ENCODE measurements at regions not wholly inside any gene's neighbourhood (a gene's known extent, or its start where the extent isn't known, plus 50 kb on each side); places are given as distances from the start of the nearest gene placed in this dataset.

DNA sequence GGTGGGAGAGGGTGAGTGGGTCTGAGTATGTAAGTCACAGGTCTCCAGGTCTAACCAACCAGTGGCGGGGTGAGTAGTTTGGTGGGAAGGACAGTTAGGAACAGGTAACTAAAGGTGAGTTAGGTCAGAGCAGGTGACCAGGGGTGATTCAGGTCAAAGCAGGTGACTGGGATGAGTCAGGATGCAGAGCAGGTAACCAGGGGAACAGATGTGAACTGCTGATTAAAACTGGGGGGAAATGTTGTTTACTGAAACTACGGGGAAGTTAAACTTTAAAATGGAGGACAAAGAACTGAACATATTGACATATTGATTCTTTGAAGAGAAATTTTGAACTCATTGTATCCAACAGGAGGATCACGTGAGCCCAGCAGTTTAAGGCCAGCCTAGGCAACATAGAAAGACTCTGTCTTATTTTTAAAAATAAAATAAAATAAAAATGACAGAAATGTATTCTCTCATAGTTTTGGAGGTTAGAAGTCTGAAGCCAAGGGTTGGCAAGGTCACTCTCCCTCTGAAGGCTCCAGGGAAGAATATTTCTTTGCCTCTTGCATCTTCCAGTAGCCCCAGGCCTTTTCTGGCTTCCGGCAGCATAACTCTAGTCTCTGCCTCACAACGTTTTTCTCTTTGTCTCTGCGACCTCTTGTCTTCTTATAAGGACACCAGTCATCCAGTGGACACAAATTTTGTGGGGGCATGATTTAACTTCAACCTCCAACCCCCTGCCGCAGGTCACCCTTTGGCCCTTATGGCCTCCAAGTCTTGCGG lies 64.3 kb upstream of the TINAGL1 start (continued):
- TF ChIP-seq HOXA9 (CRISPR knock-in tag; IDR thresholded peaks at IDR 0.05; ENCODE audit: borderline replicate concordance) (no peak), MBNL3 (CRISPR knock-in tag; conservative IDR thresholded peaks at IDR 0.05) (no peak), MXD4 (CRISPR knock-in tag; IDR thresholded peaks at IDR 0.05) (no peak), ATF7 (IDR thresholded peaks at IDR 0.05) (no peak), ATF7 (CRISPR knock-in tag; IDR thresholded peaks at IDR 0.05) (0 out of 2 replicates have a peak, but pooled peaks have one; percentile 6), ZFYVE20 (CRISPR knock-in tag; IDR thresholded peaks at IDR 0.05; ENCODE audit: borderline replicate concordance, low read depth) (no peak), ZNF772 (CRISPR knock-in tag; IDR thresholded peaks at IDR 0.05) (no peak), FOXK2 (IDR thresholded peaks at IDR 0.05) (peak; percentile 72), NFE2L1 (CRISPR knock-in tag; IDR thresholded peaks at IDR 0.05; ENCODE audit: borderline replicate concordance) (no peak), ZNF841 (CRISPR knock-in tag; IDR thresholded peaks at IDR 0.05; ENCODE audit: borderline replicate concordance) (no peak), MAFK (conservative IDR thresholded peaks at IDR 0.05 in 1 of 2, IDR thresholded peaks at IDR 0.05 in 1 of 2; ENCODE audit: low read length in 2 of 2) (no peak), GABPA (IDR thresholded peaks at IDR 0.05; ENCODE audit: low read depth, low read length) (no peak), GABPA (CRISPR knock-in tag; IDR thresholded peaks at IDR 0.05; ENCODE audit: low read depth) (no peak), ZNF354B (CRISPR knock-in tag; IDR thresholded peaks at IDR 0.05) (no peak), IRX3 (CRISPR knock-in tag; IDR thresholded peaks at IDR 0.05; ENCODE audit: borderline replicate concordance, low read depth) (no peak), SMARCE1 (IDR thresholded peaks at IDR 0.05; ENCODE audit: borderline replicate concordance) (no peak), SOX13 (IDR thresholded peaks at IDR 0.05) (peak; percentile 79), SOX13 (CRISPR knock-in tag; conservative IDR thresholded peaks at IDR 0.05 in 1 of 2, IDR thresholded peaks at IDR 0.05 in 1 of 2) (peak in 1 of 2 experiments; percentile 92; a peak in 2 of 4 replicates), HNF1A (IDR thresholded peaks at IDR 0.05; ENCODE audit: low read depth) (peak; percentile 50; the same call in 1 of the 2 replicates), HNF1A (CRISPR knock-in tag; IDR thresholded peaks at IDR 0.05; ENCODE audit: borderline replicate concordance) (no peak), SAP130 (CRISPR knock-in tag; IDR thresholded peaks at IDR 0.05; ENCODE audit: low read depth) (peak; percentile 50), ZC3H4 (CRISPR knock-in tag; IDR thresholded peaks at IDR 0.05; ENCODE audit: borderline replicate concordance) (no peak), U2AF1 (optimal IDR thresholded peaks at IDR 0.05; ENCODE audit: low read depth, low read length) (no peak), ZFY (CRISPR knock-in tag; IDR thresholded peaks at IDR 0.05) (no peak), RFXANK (CRISPR knock-in tag; IDR thresholded peaks at IDR 0.05) (no peak)
- TF ChIP-seq, protein P1, sequence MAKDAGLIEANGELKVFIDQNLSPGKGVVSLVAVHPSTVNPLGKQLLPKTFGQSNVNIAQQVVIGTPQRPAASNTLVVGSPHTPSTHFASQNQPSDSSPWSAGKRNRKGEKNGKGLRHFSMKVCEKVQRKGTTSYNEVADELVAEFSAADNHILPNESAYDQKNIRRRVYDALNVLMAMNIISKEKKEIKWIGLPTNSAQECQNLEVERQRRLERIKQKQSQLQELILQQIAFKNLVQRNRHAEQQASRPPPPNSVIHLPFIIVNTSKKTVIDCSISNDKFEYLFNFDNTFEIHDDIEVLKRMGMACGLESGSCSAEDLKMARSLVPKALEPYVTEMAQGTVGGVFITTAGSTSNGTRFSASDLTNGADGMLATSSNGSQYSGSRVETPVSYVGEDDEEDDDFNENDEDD (CRISPR knock-in tag; IDR thresholded peaks at IDR 0.05; ENCODE audit: borderline replicate concordance) = no peak
- TF ChIP-seq, protein P2, sequence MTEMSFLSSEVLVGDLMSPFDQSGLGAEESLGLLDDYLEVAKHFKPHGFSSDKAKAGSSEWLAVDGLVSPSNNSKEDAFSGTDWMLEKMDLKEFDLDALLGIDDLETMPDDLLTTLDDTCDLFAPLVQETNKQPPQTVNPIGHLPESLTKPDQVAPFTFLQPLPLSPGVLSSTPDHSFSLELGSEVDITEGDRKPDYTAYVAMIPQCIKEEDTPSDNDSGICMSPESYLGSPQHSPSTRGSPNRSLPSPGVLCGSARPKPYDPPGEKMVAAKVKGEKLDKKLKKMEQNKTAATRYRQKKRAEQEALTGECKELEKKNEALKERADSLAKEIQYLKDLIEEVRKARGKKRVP (CRISPR knock-in tag; IDR thresholded peaks at IDR 0.05) = no peak

Measured in HepG2 (cell line).